ENCODE measurements at regions not wholly inside any gene's neighbourhood (a gene's known extent, or its start where the extent isn't known, plus 50 kb on each side); places are given as distances from the start of the nearest gene placed in this dataset.

DNA sequence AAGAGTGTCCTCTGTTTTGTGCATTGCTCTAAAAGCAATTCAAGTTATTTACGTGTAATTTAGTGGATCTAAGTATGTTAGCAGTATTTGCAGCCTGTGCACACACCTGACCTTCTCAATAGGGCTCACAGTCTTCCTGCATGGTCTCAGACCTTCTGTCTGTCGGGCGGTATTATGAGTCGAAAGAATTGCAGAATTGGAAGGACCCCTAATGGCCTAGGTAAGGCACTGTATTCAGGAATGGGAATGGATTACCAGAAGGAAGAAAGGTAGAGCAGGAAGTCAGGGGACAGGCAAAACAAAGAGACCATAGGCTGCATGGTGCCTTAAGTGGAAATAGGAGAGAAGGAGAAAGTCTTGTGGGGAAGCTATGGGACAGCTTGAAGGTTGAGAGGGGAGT is 341.6 kb downstream of the VRK1 start:
- peaks cover 25% of the 10 kb centered on the region for H3K9me3 Mint-ChIP-seq
- no peak for DNase-seq (ENCODE audit: low spot score)
- H3K4me3 Mint-ChIP-seq = no peak overlapping the region
- no peaks in the 10 kb centered on the region; the same call in 1 of the 2 replicates for H3K36me3 Mint-ChIP-seq
- no peak overlapping the region for H3K27ac Mint-ChIP-seq
- POLR2A ChIA-PET = no interaction called here
- H3K27me3 Mint-ChIP-seq (ENCODE audit: low read depth) = no peaks in the 10 kb centered on the region
- no peak for TF ChIP-seq CREM (CRISPR knock-in tag; IDR thresholded peaks at IDR 0.05)
- TF ChIP-seq, protein P1, sequence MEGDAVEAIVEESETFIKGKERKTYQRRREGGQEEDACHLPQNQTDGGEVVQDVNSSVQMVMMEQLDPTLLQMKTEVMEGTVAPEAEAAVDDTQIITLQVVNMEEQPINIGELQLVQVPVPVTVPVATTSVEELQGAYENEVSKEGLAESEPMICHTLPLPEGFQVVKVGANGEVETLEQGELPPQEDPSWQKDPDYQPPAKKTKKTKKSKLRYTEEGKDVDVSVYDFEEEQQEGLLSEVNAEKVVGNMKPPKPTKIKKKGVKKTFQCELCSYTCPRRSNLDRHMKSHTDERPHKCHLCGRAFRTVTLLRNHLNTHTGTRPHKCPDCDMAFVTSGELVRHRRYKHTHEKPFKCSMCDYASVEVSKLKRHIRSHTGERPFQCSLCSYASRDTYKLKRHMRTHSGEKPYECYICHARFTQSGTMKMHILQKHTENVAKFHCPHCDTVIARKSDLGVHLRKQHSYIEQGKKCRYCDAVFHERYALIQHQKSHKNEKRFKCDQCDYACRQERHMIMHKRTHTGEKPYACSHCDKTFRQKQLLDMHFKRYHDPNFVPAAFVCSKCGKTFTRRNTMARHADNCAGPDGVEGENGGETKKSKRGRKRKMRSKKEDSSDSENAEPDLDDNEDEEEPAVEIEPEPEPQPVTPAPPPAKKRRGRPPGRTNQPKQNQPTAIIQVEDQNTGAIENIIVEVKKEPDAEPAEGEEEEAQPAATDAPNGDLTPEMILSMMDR (IDR thresholded peaks at IDR 0.05) = peak; percentile 14; the same call in 1 of the 2 replicates
- CTCF ChIA-PET = interaction anchor here (0.9 to 1.5 kb wide), 3 partner anchors 200 to 286 kb away, joined by 3 to 5 read pairs (median 3); no protein-coding TSS in a partner anchor
- peak; percentile 99 for ATAC-seq
- peaks cover 7% of the 10 kb centered on the region for H3K4me1 Mint-ChIP-seq

DNA sequence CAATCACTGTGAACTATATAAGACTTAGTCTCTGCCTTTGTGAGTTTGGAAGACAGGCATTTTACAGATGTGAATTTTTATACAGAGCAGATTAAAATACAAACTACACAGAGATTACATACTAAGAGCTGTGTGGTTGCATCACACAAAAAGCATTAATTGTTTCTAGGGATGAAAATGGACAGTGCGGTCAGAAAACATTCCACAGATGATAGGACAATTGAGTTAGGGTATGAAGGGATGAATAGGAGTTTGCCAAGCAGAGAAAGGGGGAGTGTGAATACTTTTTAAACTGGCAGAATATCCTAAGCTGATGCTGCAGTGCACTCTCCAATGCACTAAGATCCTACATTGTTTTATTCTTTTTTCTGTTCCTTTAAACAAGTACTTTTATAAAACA is 345.8 kb downstream of the VRK1 start:
- ChIA-PET POLR2A (no interaction called here), CTCF (no interaction called here)
- DNase-seq (ENCODE audit: low spot score) (no peak), ATAC-seq (no peak)
- no peaks in the 10 kb centered on the region for H3K36me3 Mint-ChIP-seq
- no peaks in the 10 kb centered on the region for H3K9me3 Mint-ChIP-seq
- peaks cover 4% of the 10 kb centered on the region for H3K27me3 Mint-ChIP-seq (ENCODE audit: low read depth)
- H3K27ac Mint-ChIP-seq = no peak overlapping the region
- H3K4me1 Mint-ChIP-seq = peaks cover 5% of the 10 kb centered on the region
- no peak overlapping the region for H3K4me3 Mint-ChIP-seq
- TF ChIP-seq CREM (CRISPR knock-in tag; IDR thresholded peaks at IDR 0.05) (no peak), ZNF317 (CRISPR knock-in tag; IDR thresholded peaks at IDR 0.05; ENCODE audit: borderline replicate concordance, low read depth) (no peak)
- TF ChIP-seq, protein P2, sequence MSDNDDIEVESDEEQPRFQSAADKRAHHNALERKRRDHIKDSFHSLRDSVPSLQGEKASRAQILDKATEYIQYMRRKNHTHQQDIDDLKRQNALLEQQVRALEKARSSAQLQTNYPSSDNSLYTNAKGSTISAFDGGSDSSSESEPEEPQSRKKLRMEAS (CRISPR knock-in tag; IDR thresholded peaks at IDR 0.05) = no peak

DNA sequence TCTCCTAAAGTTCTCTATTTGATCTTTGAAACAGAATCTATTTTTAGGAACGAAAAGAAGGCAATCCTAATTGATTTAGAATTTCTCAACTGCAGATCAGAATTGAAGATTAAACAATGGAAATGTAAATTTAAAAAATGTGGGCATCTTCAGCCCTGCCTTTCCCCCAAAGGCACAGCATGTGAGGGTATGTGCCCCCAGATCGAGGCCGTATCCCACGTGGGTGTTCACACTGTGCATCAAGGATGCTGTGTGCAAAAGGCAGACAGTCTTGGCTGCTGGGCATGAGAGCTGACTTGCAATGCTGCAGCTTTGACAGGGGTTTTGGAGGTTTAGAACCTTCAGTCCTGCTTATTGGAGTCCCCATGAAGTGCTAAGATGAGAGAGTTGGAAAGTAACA is 346.3 kb downstream of the VRK1 start:
- H3K27me3 Mint-ChIP-seq (ENCODE audit: low read depth) = peaks cover 4% of the 10 kb centered on the region
- DNase-seq (ENCODE audit: low spot score) = no peak
- ChIA-PET POLR2A (no interaction called here), CTCF (no interaction called here)
- no peak overlapping the region for H3K27ac Mint-ChIP-seq
- H3K4me3 Mint-ChIP-seq = no peak overlapping the region
- no peaks in the 10 kb centered on the region for H3K9me3 Mint-ChIP-seq
- no peaks in the 10 kb centered on the region for H3K36me3 Mint-ChIP-seq
- H3K4me1 Mint-ChIP-seq = peaks cover 5% of the 10 kb centered on the region
- ATAC-seq = no peak
- TF ChIP-seq, protein P3, sequence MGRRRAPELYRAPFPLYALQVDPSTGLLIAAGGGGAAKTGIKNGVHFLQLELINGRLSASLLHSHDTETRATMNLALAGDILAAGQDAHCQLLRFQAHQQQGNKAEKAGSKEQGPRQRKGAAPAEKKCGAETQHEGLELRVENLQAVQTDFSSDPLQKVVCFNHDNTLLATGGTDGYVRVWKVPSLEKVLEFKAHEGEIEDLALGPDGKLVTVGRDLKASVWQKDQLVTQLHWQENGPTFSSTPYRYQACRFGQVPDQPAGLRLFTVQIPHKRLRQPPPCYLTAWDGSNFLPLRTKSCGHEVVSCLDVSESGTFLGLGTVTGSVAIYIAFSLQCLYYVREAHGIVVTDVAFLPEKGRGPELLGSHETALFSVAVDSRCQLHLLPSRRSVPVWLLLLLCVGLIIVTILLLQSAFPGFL (CRISPR knock-in tag; IDR thresholded peaks at IDR 0.05; ENCODE audit: borderline replicate concordance) = no peak
- no peak for TF ChIP-seq ZNF317 (CRISPR knock-in tag; IDR thresholded peaks at IDR 0.05; ENCODE audit: borderline replicate concordance, low read depth)
- TF ChIP-seq, protein P4, sequence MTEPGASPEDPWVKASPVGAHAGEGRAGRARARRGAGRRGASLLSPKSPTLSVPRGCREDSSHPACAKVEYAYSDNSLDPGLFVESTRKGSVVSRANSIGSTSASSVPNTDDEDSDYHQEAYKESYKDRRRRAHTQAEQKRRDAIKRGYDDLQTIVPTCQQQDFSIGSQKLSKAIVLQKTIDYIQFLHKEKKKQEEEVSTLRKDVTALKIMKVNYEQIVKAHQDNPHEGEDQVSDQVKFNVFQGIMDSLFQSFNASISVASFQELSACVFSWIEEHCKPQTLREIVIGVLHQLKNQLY (CRISPR knock-in tag; IDR thresholded peaks at IDR 0.05) = no peak
- TF ChIP-seq, protein P5, sequence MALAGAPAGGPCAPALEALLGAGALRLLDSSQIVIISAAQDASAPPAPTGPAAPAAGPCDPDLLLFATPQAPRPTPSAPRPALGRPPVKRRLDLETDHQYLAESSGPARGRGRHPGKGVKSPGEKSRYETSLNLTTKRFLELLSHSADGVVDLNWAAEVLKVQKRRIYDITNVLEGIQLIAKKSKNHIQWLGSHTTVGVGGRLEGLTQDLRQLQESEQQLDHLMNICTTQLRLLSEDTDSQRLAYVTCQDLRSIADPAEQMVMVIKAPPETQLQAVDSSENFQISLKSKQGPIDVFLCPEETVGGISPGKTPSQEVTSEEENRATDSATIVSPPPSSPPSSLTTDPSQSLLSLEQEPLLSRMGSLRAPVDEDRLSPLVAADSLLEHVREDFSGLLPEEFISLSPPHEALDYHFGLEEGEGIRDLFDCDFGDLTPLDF (CRISPR knock-in tag; IDR thresholded peaks at IDR 0.05) = no peak
- TF ChIP-seq, protein P6, sequence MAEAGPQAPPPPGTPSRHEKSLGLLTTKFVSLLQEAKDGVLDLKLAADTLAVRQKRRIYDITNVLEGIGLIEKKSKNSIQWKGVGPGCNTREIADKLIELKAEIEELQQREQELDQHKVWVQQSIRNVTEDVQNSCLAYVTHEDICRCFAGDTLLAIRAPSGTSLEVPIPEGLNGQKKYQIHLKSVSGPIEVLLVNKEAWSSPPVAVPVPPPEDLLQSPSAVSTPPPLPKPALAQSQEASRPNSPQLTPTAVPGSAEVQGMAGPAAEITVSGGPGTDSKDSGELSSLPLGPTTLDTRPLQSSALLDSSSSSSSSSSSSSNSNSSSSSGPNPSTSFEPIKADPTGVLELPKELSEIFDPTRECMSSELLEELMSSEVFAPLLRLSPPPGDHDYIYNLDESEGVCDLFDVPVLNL (CRISPR knock-in tag; IDR thresholded peaks at IDR 0.05; ENCODE audit: borderline replicate concordance, low read depth) = no peak
- TF ChIP-seq ZNF232 (CRISPR knock-in tag; IDR thresholded peaks at IDR 0.05) = no peak
- TF ChIP-seq GRHL2 (CRISPR knock-in tag; IDR thresholded peaks at IDR 0.05; ENCODE audit: insufficient replicate concordance, severe bottlenecking) = no peak
- no peak for TF ChIP-seq SOX15 (CRISPR knock-in tag; IDR thresholded peaks at IDR 0.05)
- TF ChIP-seq ZNF263 (CRISPR knock-in tag; IDR thresholded peaks at IDR 0.05; ENCODE audit: low read depth) = no peak
- TF ChIP-seq NR3C1 (CRISPR knock-in tag; conservative IDR thresholded peaks at IDR 0.05; ENCODE audit: low read depth) = no peak
- no peak for TF ChIP-seq GABPB1 (CRISPR knock-in tag; IDR thresholded peaks at IDR 0.05)
- TF ChIP-seq NFATC4 (CRISPR knock-in tag; IDR thresholded peaks at IDR 0.05) = no peak
- TF ChIP-seq, protein P7, sequence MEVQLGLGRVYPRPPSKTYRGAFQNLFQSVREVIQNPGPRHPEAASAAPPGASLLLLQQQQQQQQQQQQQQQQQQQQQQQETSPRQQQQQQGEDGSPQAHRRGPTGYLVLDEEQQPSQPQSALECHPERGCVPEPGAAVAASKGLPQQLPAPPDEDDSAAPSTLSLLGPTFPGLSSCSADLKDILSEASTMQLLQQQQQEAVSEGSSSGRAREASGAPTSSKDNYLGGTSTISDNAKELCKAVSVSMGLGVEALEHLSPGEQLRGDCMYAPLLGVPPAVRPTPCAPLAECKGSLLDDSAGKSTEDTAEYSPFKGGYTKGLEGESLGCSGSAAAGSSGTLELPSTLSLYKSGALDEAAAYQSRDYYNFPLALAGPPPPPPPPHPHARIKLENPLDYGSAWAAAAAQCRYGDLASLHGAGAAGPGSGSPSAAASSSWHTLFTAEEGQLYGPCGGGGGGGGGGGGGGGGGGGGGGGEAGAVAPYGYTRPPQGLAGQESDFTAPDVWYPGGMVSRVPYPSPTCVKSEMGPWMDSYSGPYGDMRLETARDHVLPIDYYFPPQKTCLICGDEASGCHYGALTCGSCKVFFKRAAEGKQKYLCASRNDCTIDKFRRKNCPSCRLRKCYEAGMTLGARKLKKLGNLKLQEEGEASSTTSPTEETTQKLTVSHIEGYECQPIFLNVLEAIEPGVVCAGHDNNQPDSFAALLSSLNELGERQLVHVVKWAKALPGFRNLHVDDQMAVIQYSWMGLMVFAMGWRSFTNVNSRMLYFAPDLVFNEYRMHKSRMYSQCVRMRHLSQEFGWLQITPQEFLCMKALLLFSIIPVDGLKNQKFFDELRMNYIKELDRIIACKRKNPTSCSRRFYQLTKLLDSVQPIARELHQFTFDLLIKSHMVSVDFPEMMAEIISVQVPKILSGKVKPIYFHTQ (CRISPR knock-in tag; IDR thresholded peaks at IDR 0.05) = no peak
- TF ChIP-seq NR1H2 (CRISPR knock-in tag; IDR thresholded peaks at IDR 0.05) = no peak
- TF ChIP-seq FOXK1 (CRISPR knock-in tag; IDR thresholded peaks at IDR 0.05) = no peak
- no peak for TF ChIP-seq TCF7 (CRISPR knock-in tag; IDR thresholded peaks at IDR 0.05; ENCODE audit: low read depth)
- TF ChIP-seq OVOL2 (CRISPR knock-in tag; IDR thresholded peaks at IDR 0.05; ENCODE audit: borderline replicate concordance) = no peak
- TF ChIP-seq, protein P8, sequence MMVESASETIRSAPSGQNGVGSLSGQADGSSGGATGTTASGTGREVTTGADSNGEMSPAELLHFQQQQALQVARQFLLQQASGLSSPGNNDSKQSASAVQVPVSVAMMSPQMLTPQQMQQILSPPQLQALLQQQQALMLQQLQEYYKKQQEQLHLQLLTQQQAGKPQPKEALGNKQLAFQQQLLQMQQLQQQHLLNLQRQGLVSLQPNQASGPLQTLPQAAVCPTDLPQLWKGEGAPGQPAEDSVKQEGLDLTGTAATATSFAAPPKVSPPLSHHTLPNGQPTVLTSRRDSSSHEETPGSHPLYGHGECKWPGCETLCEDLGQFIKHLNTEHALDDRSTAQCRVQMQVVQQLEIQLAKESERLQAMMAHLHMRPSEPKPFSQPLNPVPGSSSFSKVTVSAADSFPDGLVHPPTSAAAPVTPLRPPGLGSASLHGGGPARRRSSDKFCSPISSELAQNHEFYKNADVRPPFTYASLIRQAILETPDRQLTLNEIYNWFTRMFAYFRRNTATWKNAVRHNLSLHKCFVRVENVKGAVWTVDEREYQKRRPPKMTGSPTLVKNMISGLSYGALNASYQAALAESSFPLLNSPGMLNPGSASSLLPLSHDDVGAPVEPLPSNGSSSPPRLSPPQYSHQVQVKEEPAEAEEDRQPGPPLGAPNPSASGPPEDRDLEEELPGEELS (CRISPR knock-in tag; IDR thresholded peaks at IDR 0.05) = no peak

Measured in WTC11 (cell line).